Suprapubic skin (tissue), 3 donors: ENCODE measurements at regions not wholly inside any gene's neighbourhood (a gene's known extent, or its start where the extent isn't known, plus 50 kb on each side); places are given as distances from the start of the nearest gene placed in this dataset.

ENCODE experiments used
- CTCF ChIP-seq, 2 donors: fragments of 200-600 bp in 1 of 2; fragments of 450-650 bp in 1 of 2; sonication (generic) in 1 of 2; IDR thresholded peaks; one replicate each; pipeline ENCODE4 v1.5.1; 2016 to 2019; ENCODE audit warnings: antibody characterized with exemption in 2 of 2, mild to moderate bottlenecking in 1 of 2, moderate library complexity in 1 of 2
- POLR2AphosphoS5 ChIP-seq, 3 donors: sonication (generic); formaldehyde crosslinking; IDR thresholded peaks; one replicate each; pipeline ENCODE4 v1.6.1; 2017; ENCODE audit warnings: antibody characterized with exemption in 3 of 3

DNA sequence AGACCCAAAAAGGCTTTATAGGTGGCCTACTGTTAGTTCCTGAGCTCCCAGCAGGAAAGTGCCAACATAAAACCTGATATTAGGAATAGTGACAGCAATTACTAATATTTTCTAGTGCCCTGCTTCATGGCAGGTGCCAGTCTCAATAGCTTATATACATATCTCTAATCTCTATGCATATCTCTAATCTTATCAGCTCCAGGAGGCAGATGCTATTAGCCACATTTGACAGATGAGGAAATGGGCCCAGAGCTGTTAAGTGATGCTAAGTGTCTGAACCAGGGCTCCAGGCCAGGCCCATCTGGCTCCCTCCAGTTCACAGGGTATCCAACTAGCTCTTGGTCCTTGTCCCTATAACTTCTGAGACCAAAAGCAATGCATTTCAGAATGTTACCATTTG, 142.5 kb downstream of the CHIC2 start:
- TF ChIP-seq CTCF (IDR thresholded peaks at IDR 0.05) (no peak), POLR2AphosphoS5 (IDR thresholded peaks at IDR 0.05) (no peak)
